PC-9 (cell line): ENCODE measurements at regions not wholly inside any gene's neighbourhood (a gene's known extent, or its start where the extent isn't known, plus 50 kb on each side); places are given as distances from the start of the nearest gene placed in this dataset.

ENCODE experiments used
- EZH2 ChIP-seq: fragments of 200-600 bp; sonication (generic); IDR thresholded peaks from 2 replicates; pipeline ENCODE4 v1.8.0; 2017; ENCODE audit warnings: antibody characterized with exemption, low read depth
- TF ChIP-seq, protein P1 (sequence below): fragments of 200-600 bp; sonication (generic); conservative IDR thresholded peaks from 2 replicates; pipeline ENCODE4 v1.6.1; 2017; ENCODE audit warnings: mixed run types, antibody characterized with exemption, mild to moderate bottlenecking, moderate library complexity

GRCh38 chr6:9307187-9307586 is 871.8 kb upstream of the SLC35B3 start:
- TF ChIP-seq, protein P1, sequence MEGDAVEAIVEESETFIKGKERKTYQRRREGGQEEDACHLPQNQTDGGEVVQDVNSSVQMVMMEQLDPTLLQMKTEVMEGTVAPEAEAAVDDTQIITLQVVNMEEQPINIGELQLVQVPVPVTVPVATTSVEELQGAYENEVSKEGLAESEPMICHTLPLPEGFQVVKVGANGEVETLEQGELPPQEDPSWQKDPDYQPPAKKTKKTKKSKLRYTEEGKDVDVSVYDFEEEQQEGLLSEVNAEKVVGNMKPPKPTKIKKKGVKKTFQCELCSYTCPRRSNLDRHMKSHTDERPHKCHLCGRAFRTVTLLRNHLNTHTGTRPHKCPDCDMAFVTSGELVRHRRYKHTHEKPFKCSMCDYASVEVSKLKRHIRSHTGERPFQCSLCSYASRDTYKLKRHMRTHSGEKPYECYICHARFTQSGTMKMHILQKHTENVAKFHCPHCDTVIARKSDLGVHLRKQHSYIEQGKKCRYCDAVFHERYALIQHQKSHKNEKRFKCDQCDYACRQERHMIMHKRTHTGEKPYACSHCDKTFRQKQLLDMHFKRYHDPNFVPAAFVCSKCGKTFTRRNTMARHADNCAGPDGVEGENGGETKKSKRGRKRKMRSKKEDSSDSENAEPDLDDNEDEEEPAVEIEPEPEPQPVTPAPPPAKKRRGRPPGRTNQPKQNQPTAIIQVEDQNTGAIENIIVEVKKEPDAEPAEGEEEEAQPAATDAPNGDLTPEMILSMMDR = no peak
- no peak for TF ChIP-seq EZH2
